Mesenteric fat pad (tissue), 1 donor: ENCODE measurements at regions not wholly inside any gene's neighbourhood (a gene's known extent, or its start where the extent isn't known, plus 50 kb on each side); places are given as distances from the start of the nearest gene placed in this dataset.

ENCODE experiments used
- DNase-seq: peaks from one replicate; pipeline ENCODE4 v3.0.0-alpha.2; 2020; ENCODE audit warnings: low spot score
- donor health status: DM: yes; HTN: yes; CAD: no.

- no peak for DNase-seq
These were observed 199.8 kb downstream of the RBM19 start for GRCh38 chr12:113766131-113766878.

GRCh38 chr12:113764661-113765060, 201.5 kb downstream of the RBM19 start:
- DNase-seq: no peak

GRCh38 chr12:113762882-113763816, 203.0 kb downstream of the RBM19 start:
- DNase-seq: no peak

GRCh38 chr12:113762155-113762881, 203.8 kb downstream of the RBM19 start:
- no peak for DNase-seq

GRCh38 chr12:113759135-113759534, 207.0 kb downstream of the RBM19 start:
- DNase-seq: no peak

- DNase-seq: no peak
These were observed 207.8 kb downstream of the RBM19 start for GRCh38 chr12:113758165-113758924.

GRCh38 chr12:113757221-113758002, 208.7 kb downstream of the RBM19 start:
- DNase-seq: no peak

GRCh38 chr12:113756609-113757008, 209.5 kb downstream of the RBM19 start:
- DNase-seq: no peak

GRCh38 chr12:113755098-113755497, 211.0 kb downstream of the RBM19 start:
- no peak for DNase-seq

GRCh38 chr12:113751513-113751912, 214.6 kb downstream of the RBM19 start:
- DNase-seq: no peak

GRCh38 chr12:113749433-113749815, 216.7 kb downstream of the RBM19 start:
- no peak for DNase-seq

GRCh38 chr12:113748707-113749432, 217.3 kb downstream of the RBM19 start:
- DNase-seq: no peak

GRCh38 chr12:113747017-113747416, 219.1 kb downstream of the RBM19 start:
- no peak for DNase-seq

GRCh38 chr12:113744802-113745395, 221.2 kb downstream of the RBM19 start:
- DNase-seq: no peak

- no peak for DNase-seq
These were observed 223.3 kb downstream of the RBM19 start for GRCh38 chr12:113742801-113743200.

GRCh38 chr12:113740699-113741098, 225.4 kb downstream of the RBM19 start:
- DNase-seq: no peak

GRCh38 chr12:113735131-113735530, 231.0 kb downstream of the RBM19 start:
- DNase-seq: peak; percentile 60

GRCh38 chr12:113734503-113734902, 231.6 kb downstream of the RBM19 start:
- DNase-seq: no peak

GRCh38 chr12:113732916-113733315, 233.2 kb downstream of the RBM19 start:
- DNase-seq: peak; percentile 62
